ENCODE measurements at regions not wholly inside any gene's neighbourhood (a gene's known extent, or its start where the extent isn't known, plus 50 kb on each side); places are given as distances from the start of the nearest gene placed in this dataset.

DNA sequence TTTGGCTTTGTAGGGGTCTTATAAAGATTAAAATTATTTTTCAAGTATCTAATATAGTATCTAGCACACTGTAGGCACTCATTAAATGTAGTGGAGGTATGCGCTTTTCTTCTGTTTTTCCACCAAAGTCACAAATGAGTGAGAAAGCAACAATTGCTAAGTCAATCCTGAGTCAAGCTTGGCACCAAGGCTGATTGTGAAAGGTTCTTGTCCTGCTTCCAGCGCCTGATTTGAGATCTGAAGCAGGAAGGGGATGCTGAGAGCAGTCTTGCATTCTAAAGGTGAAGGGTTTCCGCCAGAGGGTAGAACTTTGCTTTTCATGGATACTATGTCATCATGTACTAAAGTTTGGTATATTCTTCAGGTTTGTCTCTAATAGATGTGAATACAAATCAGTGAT is 64.9 kb upstream of the DAAM1 start:
- no peaks in the 10 kb centered on the region for H3K79me2 ChIP-seq (ENCODE audit: control insufficient read depth, insufficient read depth, low read length)
- DNase-seq (ENCODE audit: low read depth, low spot score) (no peak), ATAC-seq (no peak), FAIRE-seq (no peak)
- no peaks in the 10 kb centered on the region for H3K27me3 ChIP-seq (replicated peaks in 1 of 2; ENCODE audit: control insufficient read depth in 2 of 2, insufficient read depth in 2 of 2, low read length in 1 of 2)
- no peak overlapping the region for H3K4me2 ChIP-seq (ENCODE audit: control insufficient read depth, insufficient read depth)
- RAD21 ChIA-PET (ENCODE audit: unreplicated experiment), result interaction anchor here (0.6 to 4.5 kb wide), 9 partner anchors 9 to 622 kb away, joined by 3 to 45 read pairs (median 10); no protein-coding TSS in a partner anchor
- SMC1A ChIA-PET (ENCODE audit: uncharacterized antibody, unreplicated experiment), result interaction anchor here (0.6 to 7.5 kb wide), 28 partner anchors 10 to 627 kb away, joined by 3 to 104 read pairs (median 5); partner anchors contain the start of gene DAAM1
- no TSS peak for BruUV-seq (replicated peaks)
- H3K27ac ChIP-seq (ENCODE audit: control insufficient read depth, insufficient read depth), result no peak overlapping the region
- H3K9ac ChIP-seq (ENCODE audit: control insufficient read depth, insufficient read depth, low read length), result no peak overlapping the region
- in situ Hi-C loops (cut with MboI) (no loop called here), intact Hi-C loops (cut with micrococcal nuclease; ENCODE audit: unreplicated experiment) (no loop called here)
- no peak overlapping the region for H2AFZ ChIP-seq (ENCODE audit: control insufficient read depth, low read depth, low read length)
- no peak for TF ChIP-seq RAD21 (IDR thresholded peaks at IDR 0.05; ENCODE audit: insufficient read depth, low read depth, low read length)
- TF ChIP-seq JUNB (IDR thresholded peaks at IDR 0.05), result no peak
- TF ChIP-seq CBX3 (IDR thresholded peaks at IDR 0.05; ENCODE audit: borderline replicate concordance, low read depth), result no peak
- TF ChIP-seq SMARCA5 (IDR thresholded peaks at IDR 0.05), result no peak
- no peak for TF ChIP-seq ZBED1 (IDR thresholded peaks at IDR 0.05; ENCODE audit: borderline replicate concordance)
- TF ChIP-seq CREM (IDR thresholded peaks at IDR 0.05; ENCODE audit: low read depth), result no peak
- no peak for TF ChIP-seq PML (IDR thresholded peaks at IDR 0.05; ENCODE audit: low read length)
- TF ChIP-seq FOXM1 (IDR thresholded peaks at IDR 0.05; ENCODE audit: low read depth, low read length), result no peak
- TF ChIP-seq, protein P1, sequence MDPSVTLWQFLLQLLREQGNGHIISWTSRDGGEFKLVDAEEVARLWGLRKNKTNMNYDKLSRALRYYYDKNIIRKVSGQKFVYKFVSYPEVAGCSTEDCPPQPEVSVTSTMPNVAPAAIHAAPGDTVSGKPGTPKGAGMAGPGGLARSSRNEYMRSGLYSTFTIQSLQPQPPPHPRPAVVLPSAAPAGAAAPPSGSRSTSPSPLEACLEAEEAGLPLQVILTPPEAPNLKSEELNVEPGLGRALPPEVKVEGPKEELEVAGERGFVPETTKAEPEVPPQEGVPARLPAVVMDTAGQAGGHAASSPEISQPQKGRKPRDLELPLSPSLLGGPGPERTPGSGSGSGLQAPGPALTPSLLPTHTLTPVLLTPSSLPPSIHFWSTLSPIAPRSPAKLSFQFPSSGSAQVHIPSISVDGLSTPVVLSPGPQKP (IDR thresholded peaks at IDR 0.05; ENCODE audit: low read depth, low read length), result no peak
- no peak for TF ChIP-seq TARDBP (IDR thresholded peaks at IDR 0.05; ENCODE audit: borderline replicate concordance)
- POLR2A ChIA-PET, result interaction anchor here (1.6 kb wide), 1 partner anchor 65 kb away, joined by 3 read pairs; the partner anchor contains the start of gene DAAM1
- CTCF ChIA-PET, result interaction anchor here (0.8 to 4.7 kb wide), 25 partner anchors 16 to 627 kb away, joined by 3 to 99 read pairs (median 6); no protein-coding TSS in a partner anchor
- WGBS (ENCODE audit: insufficient coverage, insufficient replicate concordance, low lambda C conversion rate, missing lambda C conversion rate), result 49% methylated on average over 3 of the region's 3 CpGs
- no peaks in the 10 kb centered on the region for H3K9me3 ChIP-seq (replicated peaks; ENCODE audit: control insufficient read depth, insufficient read depth, low read length)
- no peaks in the 10 kb centered on the region for H3K36me3 ChIP-seq (ENCODE audit: control insufficient read depth in 2 of 2, insufficient read depth in 2 of 2, low read length in 1 of 2)
- H3K4me3 ChIP-seq, result no peak overlapping the region
- H4K20me1 ChIP-seq (ENCODE audit: control insufficient read depth, insufficient read depth), result no peaks in the 10 kb centered on the region; the same call in 1 of the 2 replicates
- no peaks in the 10 kb centered on the region for H3K4me1 ChIP-seq (ENCODE audit: control insufficient read depth, insufficient read depth, low read length)

All from GM12878 (cell line).